Activated CD4-positive, alpha-beta memory T cell treated with anti-CD3 and anti-CD28 coated beads, Interleukin-2, amount 10 ng/mL, durations not matched to agents 7 days and 5 days (primary cell): ENCODE measurements at regions not wholly inside any gene's neighbourhood (a gene's known extent, or its start where the extent isn't known, plus 50 kb on each side); places are given as distances from the start of the nearest gene placed in this dataset.

Experiments
- CTCF ChIA-PET: fragments of 350-600 bp; sonication (Branson Sonifier 250); formaldehyde crosslinking; loops from one replicate; lab custom pipeline; 2021; ENCODE audit warnings: antibody characterized with exemption, inconsistent platforms; lab: Charles Lee
- POLR2A ChIA-PET: fragments of 350-600 bp; sonication (Branson Sonifier 250); formaldehyde crosslinking; loops from one replicate; lab custom pipeline; 2021; ENCODE audit warnings: antibody characterized with exemption; lab: Charles Lee
- DNase-seq: peaks from one replicate; pipeline ENCODE4 v3.0.0-alpha.2; 2020
- H3K27ac Mint-ChIP-seq: one replicate; pipeline ENCODE4 v1.8.0; 2021; ENCODE audit warnings: mild to moderate bottlenecking, mixed read lengths
- H3K27me3 Mint-ChIP-seq: one replicate; pipeline ENCODE4 v1.8.0; 2021; ENCODE audit warnings: mixed read lengths
- H3K36me3 Mint-ChIP-seq: one replicate; pipeline ENCODE4 v1.8.0; 2021; ENCODE audit warnings: low read depth, mixed read lengths
- H3K4me1 Mint-ChIP-seq: one replicate; pipeline ENCODE4 v1.8.0; 2021; ENCODE audit warnings: mixed read lengths
- H3K4me3 Mint-ChIP-seq: one replicate; pipeline ENCODE4 v1.8.0; 2021; ENCODE audit warnings: mild to moderate bottlenecking, mixed read lengths
- H3K9me3 Mint-ChIP-seq: one replicate; pipeline ENCODE4 v1.8.0; 2021; ENCODE audit warnings: mixed read lengths

GRCh38 chr1:222373831-222374602 is 173.9 kb downstream of the HHIPL2 start:
- no peaks in the 10 kb centered on the region for H3K9me3 Mint-ChIP-seq
- no peak for DNase-seq
- H3K36me3 Mint-ChIP-seq: no peaks in the 10 kb centered on the region
- ChIA-PET CTCF (no interaction called here), POLR2A (no interaction called here)
- H3K4me1 Mint-ChIP-seq: no peaks in the 10 kb centered on the region
- no peaks in the 10 kb centered on the region for H3K27me3 Mint-ChIP-seq
- no peak overlapping the region for H3K4me3 Mint-ChIP-seq
- no peak overlapping the region for H3K27ac Mint-ChIP-seq

DNA sequence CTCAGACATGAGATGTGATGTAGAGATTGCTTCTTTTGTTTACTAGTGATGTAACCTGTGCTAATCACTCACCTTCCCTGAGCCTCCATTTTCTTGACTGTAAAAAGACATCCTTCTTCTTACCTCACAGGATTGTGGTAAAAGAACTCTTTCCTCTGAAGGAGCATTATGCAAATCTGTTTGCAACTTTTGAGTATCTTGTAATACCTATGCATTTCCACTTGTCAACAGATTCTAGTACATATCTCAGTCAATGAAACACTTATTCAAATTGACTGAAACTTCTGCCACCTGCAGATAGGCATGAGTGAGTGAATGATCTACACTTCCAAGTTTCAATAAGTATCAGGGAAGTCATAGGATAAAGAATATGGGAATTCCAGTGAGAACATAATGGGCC is 174.7 kb downstream of the HHIPL2 start:
- H3K4me3 Mint-ChIP-seq: no peak overlapping the region
- CTCF ChIA-PET: no interaction called here
- no peak for DNase-seq
- H3K4me1 Mint-ChIP-seq: no peaks in the 10 kb centered on the region
- no peaks in the 10 kb centered on the region for H3K27me3 Mint-ChIP-seq
- POLR2A ChIA-PET: no interaction called here
- H3K36me3 Mint-ChIP-seq: no peaks in the 10 kb centered on the region
- H3K27ac Mint-ChIP-seq: no peak overlapping the region
- no peaks in the 10 kb centered on the region for H3K9me3 Mint-ChIP-seq

DNA sequence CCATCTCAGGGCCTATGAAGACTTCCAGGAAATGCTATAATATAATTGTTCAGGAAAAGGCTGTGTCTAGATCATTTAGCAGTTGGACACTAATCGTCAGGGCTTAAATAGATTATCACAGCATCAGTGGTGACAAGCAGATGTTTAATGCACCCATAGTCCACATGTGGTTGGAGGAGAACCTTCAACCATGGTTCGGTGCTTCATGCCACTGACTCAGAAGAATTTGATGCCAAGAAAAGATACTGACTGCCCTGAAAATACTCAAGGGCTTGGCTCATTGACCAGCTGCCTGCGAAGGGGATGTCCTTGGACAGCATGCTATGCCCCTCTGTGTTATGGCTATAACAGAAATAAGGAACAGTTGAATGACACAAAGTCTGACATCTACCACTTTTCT is 175.7 kb downstream of the HHIPL2 start:
- H3K27me3 Mint-ChIP-seq: no peaks in the 10 kb centered on the region
- no peaks in the 10 kb centered on the region for H3K4me1 Mint-ChIP-seq
- H3K27ac Mint-ChIP-seq: no peak overlapping the region
- DNase-seq: no peak
- no peaks in the 10 kb centered on the region for H3K36me3 Mint-ChIP-seq
- CTCF ChIA-PET: no interaction called here
- no peaks in the 10 kb centered on the region for H3K9me3 Mint-ChIP-seq
- POLR2A ChIA-PET: no interaction called here
- no peak overlapping the region for H3K4me3 Mint-ChIP-seq

- Mint-ChIP-seq H3K4me3 (no peak overlapping the region), H3K4me1 (no peaks in the 10 kb centered on the region), H3K9me3 (no peaks in the 10 kb centered on the region)
Observed at GRCh38 chr1:222370913-222371675, 176.8 kb downstream of the HHIPL2 start.

DNA sequence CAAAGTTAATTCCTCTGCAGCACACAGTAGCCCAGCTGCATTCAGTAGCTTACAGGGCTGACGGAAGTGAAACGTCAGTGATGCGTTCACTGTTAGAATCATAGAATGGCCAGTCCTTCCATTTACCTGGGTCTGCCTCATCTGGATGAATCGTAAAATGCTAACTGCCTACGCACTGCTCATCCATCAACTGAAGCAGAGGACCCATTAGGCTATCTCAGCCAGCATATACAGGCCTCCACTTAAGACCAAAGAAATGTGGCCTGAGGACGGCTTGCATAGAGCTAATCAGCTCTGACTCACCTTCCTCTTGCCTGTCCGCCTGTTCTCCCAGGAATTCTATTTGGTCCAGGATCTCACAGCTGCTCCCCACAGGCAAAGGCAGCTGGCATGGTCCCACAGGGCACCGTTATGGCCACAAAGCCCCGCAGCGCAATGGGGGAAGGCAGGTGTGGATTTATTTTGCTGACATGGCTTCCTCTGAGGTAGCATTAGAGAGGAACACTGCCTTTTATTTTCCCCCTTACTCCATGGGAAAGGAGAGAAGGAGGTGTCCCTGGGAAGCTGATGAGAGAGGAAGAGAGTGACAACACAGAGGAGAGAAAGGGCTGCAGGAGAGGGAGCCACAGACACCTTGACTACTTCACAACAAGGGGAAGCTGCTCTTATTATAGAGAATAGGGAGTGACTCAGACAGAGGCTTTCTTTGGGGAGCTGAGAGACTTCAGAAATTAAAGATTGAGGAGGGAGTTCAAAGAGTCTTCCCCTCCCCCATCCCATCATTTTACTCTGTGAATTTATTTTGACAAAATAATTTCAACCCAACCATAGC is 177.6 kb downstream of the HHIPL2 start:
- ChIA-PET CTCF (no interaction called here), POLR2A (no interaction called here)
- no peak for DNase-seq
- Mint-ChIP-seq H3K27me3 (no peaks in the 10 kb centered on the region), H3K4me3 (no peak overlapping the region), H3K36me3 (no peaks in the 10 kb centered on the region), H3K9me3 (no peaks in the 10 kb centered on the region), H3K27ac (no peak overlapping the region), H3K4me1 (no peaks in the 10 kb centered on the region)

More at GRCh38 chr1:222370913-222371675, 176.8 kb downstream of the HHIPL2 start:
- no peak overlapping the region for H3K27ac Mint-ChIP-seq
- no peak for DNase-seq
- POLR2A ChIA-PET: no interaction called here
- H3K27me3 Mint-ChIP-seq: no peaks in the 10 kb centered on the region
- CTCF ChIA-PET: no interaction called here
- H3K36me3 Mint-ChIP-seq: no peaks in the 10 kb centered on the region

DNA sequence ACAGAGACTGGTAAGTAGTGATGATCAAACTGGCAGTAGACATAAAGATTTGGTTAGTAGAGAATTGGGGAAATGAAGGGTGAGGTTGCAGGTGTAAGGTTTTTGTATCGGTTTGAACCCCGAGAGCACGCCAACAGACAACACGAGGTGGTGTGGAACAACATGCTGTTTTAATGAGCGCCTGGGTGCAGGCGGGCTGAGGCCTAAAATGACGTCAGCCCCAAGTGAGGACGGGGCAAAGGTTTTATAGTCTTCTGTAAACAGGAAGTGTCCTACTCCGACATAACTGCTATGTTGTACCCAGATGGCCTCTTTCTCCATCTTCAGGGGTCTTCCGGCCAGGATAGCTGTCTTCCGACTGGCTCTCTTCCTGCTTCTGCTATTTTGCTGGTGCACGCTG is 178.8 kb downstream of the HHIPL2 start:
- Mint-ChIP-seq H3K27ac (no peak overlapping the region), H3K4me1 (no peaks in the 10 kb centered on the region), H3K9me3 (no peaks in the 10 kb centered on the region), H3K36me3 (no peaks in the 10 kb centered on the region), H3K4me3 (no peak overlapping the region), H3K27me3 (no peaks in the 10 kb centered on the region)
- no peak for DNase-seq
- CTCF ChIA-PET: no interaction called here
- POLR2A ChIA-PET: no interaction called here

DNA sequence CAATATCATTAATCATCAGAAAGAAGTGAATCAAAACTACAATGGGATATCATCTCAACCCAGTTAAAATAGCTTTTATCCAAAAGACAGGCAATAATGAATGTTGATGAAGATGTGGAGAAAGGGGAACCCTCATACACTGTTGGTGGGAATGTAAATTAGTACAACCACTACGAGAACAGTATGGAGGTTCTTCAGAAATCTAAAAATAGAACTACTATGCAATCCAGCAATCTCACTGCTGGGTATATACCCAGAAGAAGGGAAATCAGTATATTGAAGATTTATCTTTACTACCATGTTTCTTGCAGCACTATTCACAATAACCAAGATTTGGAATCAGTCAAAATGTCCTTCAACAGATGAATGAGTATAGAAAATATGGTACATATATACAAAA is 189.8 kb downstream of the HHIPL2 start:
- no peaks in the 10 kb centered on the region for H3K27me3 Mint-ChIP-seq

DNA sequence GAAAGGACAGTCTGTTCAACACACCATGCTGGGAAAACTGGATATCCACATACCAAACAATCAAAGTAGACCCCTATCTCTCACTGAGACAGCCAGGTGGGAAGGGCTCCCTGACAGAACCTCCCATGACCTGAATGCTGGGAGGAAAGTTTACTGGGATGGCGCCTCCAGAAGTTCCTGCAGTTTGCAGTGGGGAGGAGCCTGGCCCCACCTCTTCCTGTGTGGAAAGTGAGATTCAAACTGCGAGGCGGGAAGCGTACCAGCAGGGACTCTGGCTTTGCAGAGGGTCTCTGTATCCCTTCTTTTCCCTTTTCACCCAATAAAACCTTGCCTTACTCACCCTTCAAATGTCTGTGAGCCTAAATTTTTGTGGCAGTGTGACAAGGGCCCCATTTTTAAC is 190.7 kb downstream of the HHIPL2 start:
- H3K9me3 Mint-ChIP-seq: no peaks in the 10 kb centered on the region
- no peaks in the 10 kb centered on the region for H3K36me3 Mint-ChIP-seq
- no peak overlapping the region for H3K27ac Mint-ChIP-seq
- no peaks in the 10 kb centered on the region for H3K27me3 Mint-ChIP-seq
- DNase-seq: no peak
- H3K4me1 Mint-ChIP-seq: no peaks in the 10 kb centered on the region
- no peak overlapping the region for H3K4me3 Mint-ChIP-seq
- CTCF ChIA-PET: no interaction called here
- POLR2A ChIA-PET: no interaction called here

More for the DNA sequence above, 189.8 kb downstream of the HHIPL2 start:
- H3K9me3 Mint-ChIP-seq: no peaks in the 10 kb centered on the region
- no peak for DNase-seq
- CTCF ChIA-PET: no interaction called here
- no peaks in the 10 kb centered on the region for H3K36me3 Mint-ChIP-seq
- H3K4me3 Mint-ChIP-seq: no peak overlapping the region
- POLR2A ChIA-PET: no interaction called here
- no peak overlapping the region for H3K27ac Mint-ChIP-seq
- H3K4me1 Mint-ChIP-seq: no peaks in the 10 kb centered on the region

GRCh38 chr1:222347627-222348026 is 200.3 kb downstream of the HHIPL2 start:
- H3K9me3 Mint-ChIP-seq: no peaks in the 10 kb centered on the region
- DNase-seq: no peak
- ChIA-PET CTCF (no interaction called here), POLR2A (no interaction called here)
- H3K4me3 Mint-ChIP-seq: no peak overlapping the region
- no peaks in the 10 kb centered on the region for H3K4me1 Mint-ChIP-seq
- no peak overlapping the region for H3K27ac Mint-ChIP-seq
- no peaks in the 10 kb centered on the region for H3K27me3 Mint-ChIP-seq
- no peaks in the 10 kb centered on the region for H3K36me3 Mint-ChIP-seq

- ChIA-PET CTCF (no interaction called here), POLR2A (no interaction called here)
- H3K9me3 Mint-ChIP-seq: no peaks in the 10 kb centered on the region
- no peak overlapping the region for H3K4me3 Mint-ChIP-seq
- DNase-seq: no peak
- H3K36me3 Mint-ChIP-seq: no peaks in the 10 kb centered on the region
- no peaks in the 10 kb centered on the region for H3K27me3 Mint-ChIP-seq
- H3K4me1 Mint-ChIP-seq: no peaks in the 10 kb centered on the region
- H3K27ac Mint-ChIP-seq: no peak overlapping the region
Observed at GRCh38 chr1:222346955-222347354, 200.9 kb downstream of the HHIPL2 start.

GRCh38 chr1:222339376-222339947 is 208.4 kb downstream of the HHIPL2 start:
- H3K4me1 Mint-ChIP-seq: no peaks in the 10 kb centered on the region
- no peak for DNase-seq
- POLR2A ChIA-PET: no interaction called here
- H3K36me3 Mint-ChIP-seq: no peaks in the 10 kb centered on the region
- no peaks in the 10 kb centered on the region for H3K9me3 Mint-ChIP-seq
- H3K27me3 Mint-ChIP-seq: no peaks in the 10 kb centered on the region
- H3K4me3 Mint-ChIP-seq: no peak overlapping the region
- no peak overlapping the region for H3K27ac Mint-ChIP-seq
- CTCF ChIA-PET: interaction anchor here (0.7 kb wide), 1 partner anchor 1016 kb away, joined by 3 read pairs; no protein-coding TSS in a partner anchor

DNA sequence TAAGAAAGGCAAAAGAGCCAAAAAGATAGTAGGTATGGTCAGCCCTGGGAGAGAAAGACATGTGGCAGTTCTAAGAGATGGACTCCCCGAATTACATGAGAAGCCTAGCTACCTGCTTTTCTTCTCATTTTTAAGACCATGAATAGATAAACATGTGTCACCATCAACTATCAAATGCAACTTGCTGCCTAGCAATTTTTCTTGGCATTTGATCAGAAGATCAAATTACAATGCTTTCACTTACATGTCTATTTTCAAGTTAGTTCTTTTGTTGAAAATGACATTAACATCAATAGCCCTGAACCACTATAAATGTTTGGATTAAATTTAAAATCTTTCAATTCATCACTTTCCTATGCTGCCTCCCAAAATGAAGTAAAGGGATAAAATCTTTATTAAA is 212.3 kb downstream of the HHIPL2 start:
- no peak overlapping the region for H3K4me3 Mint-ChIP-seq
- H3K9me3 Mint-ChIP-seq: no peaks in the 10 kb centered on the region
- H3K27ac Mint-ChIP-seq: no peak overlapping the region
- ChIA-PET POLR2A (no interaction called here), CTCF (no interaction called here)
- H3K27me3 Mint-ChIP-seq: no peaks in the 10 kb centered on the region
- no peak for DNase-seq
- no peaks in the 10 kb centered on the region for H3K4me1 Mint-ChIP-seq
- no peaks in the 10 kb centered on the region for H3K36me3 Mint-ChIP-seq
